Gastroesophageal sphincter (tissue), 4 donors: ENCODE measurements at regions not wholly inside any gene's neighbourhood (a gene's known extent, or its start where the extent isn't known, plus 50 kb on each side); places are given as distances from the start of the nearest gene placed in this dataset.

ENCODE experiments used
- ATAC-seq: fragments of 150-250 bp; one replicate; pipeline ENCODE4 v1.9.1; 2016; ENCODE audit warnings: mild to moderate bottlenecking, moderate library complexity
- H3K27ac ChIP-seq, 4 donors: fragments of 200-600 bp; sonication (generic) in 3 of 4; 1 replicate in 3 of 4; 2 replicates in 1 of 4; pipeline ENCODE4 v1.5.1; 2016 to 2019
- H3K27me3 ChIP-seq: fragments of 200-600 bp; sonication (generic); one replicate; pipeline ENCODE4 v1.5.1; 2019
- H3K36me3 ChIP-seq, 2 donors: fragments of 200-600 bp; sonication (generic); one replicate each; pipeline ENCODE4 v1.5.1; 2019; ENCODE audit warnings: control low read depth in 1 of 2
- H3K4me1 ChIP-seq, 3 donors: fragments of 200-600 bp; sonication (generic); 1 replicate in 2 of 3; 2 replicates in 1 of 3; pipeline ENCODE4 v1.5.1; 2016 to 2019; ENCODE audit warnings: control low read depth in 2 of 3
- H3K4me3 ChIP-seq, 2 donors: fragments of 200-600 bp; sonication (generic); one replicate each; pipeline ENCODE4 v1.5.1; 2019; ENCODE audit warnings: mild to moderate bottlenecking in 1 of 2, moderate library complexity in 1 of 2
- H3K9me3 ChIP-seq, 3 donors: fragments of 200-600 bp; sonication (generic); one replicate each; pipeline ENCODE4 v1.5.1; 2017 to 2019; ENCODE audit warnings: control low read depth in 2 of 3
- CTCF ChIP-seq, 4 experiments: fragments of 200-600 bp in 2 of 4; fragments of 450-650 bp in 2 of 4; sonication (generic) in 1 of 4; IDR thresholded peaks; one replicate each; pipeline ENCODE4 v1.5.1; 2017 to 2019; ENCODE audit warnings: antibody characterized with exemption in 4 of 4, mild to moderate bottlenecking in 2 of 4, moderate library complexity in 2 of 4
- EP300 ChIP-seq: sonication (generic); formaldehyde crosslinking; IDR thresholded peaks from one replicate; pipeline ENCODE4 v1.6.1; 2017; ENCODE audit warnings: antibody characterized with exemption, mild to moderate bottlenecking
- POLR2A ChIP-seq, 2 donors: fragments of 450-650 bp; IDR thresholded peaks; one replicate each; pipeline ENCODE4 v1.6.1; 2017; ENCODE audit warnings: antibody characterized with exemption in 2 of 2, mild to moderate bottlenecking in 2 of 2, moderate library complexity in 1 of 2
- POLR2AphosphoS5 ChIP-seq: sonication (generic); formaldehyde crosslinking; IDR thresholded peaks from one replicate; pipeline ENCODE4 v1.6.1; 2017; ENCODE audit warnings: antibody characterized with exemption
- WGBS, 2 donors: methylation state at CpG; one replicate each; pipeline ENCODE4 v1.1.5; 2018; ENCODE audit warnings: low coverage in 1 of 2; 5-methylcytosine and 5-hydroxymethylcytosine counted together

GRCh38 chr7:88522771-88523293, 216.1 kb upstream of the STEAP4 start:
- Histone ChIP-seq H3K27me3 (no peaks in the 10 kb centered on the region), H3K36me3 (no peaks in the 10 kb centered on the region), H3K4me1 (no peaks in the 10 kb centered on the region), H3K27ac (no peak overlapping the region), H3K4me3 (no peak overlapping the region), H3K9me3 (no peaks in the 10 kb centered on the region)
- WGBS, 2 donors, result 52 to 64% methylated on average over 2 of the region's 2 CpGs
- ATAC-seq, result no peak
- TF ChIP-seq EP300, result no peak
- TF ChIP-seq CTCF (IDR thresholded peaks at IDR 0.05), result no peak
- TF ChIP-seq POLR2AphosphoS5, result no peak
- TF ChIP-seq POLR2A (IDR thresholded peaks at IDR 0.05), result no peak

DNA sequence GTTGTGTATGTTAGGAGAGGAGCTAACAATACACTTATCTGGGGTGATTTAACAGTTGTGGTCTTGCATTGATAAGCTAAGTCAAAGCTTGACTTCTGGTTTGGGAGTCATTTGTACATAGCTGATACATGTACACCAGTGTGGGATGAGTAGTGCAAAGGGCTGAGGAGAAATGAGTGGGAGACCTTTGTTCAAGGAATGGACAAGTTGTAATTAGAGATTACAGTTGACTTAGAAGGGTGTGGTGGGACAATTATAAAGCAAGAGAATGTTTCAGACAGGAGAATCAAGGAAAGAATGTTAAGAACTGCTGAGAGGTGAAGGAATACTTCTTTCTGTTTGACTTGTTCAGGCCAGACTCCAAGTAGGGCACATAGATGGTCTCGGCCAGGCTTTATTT, 209.7 kb upstream of the STEAP4 start:
- H3K27ac ChIP-seq, result no peak overlapping the region
- no peaks in the 10 kb centered on the region for H3K27me3 ChIP-seq
- no peaks in the 10 kb centered on the region for H3K36me3 ChIP-seq
- WGBS, 2 donors, result 83 to 100% methylated on average over 1 of the region's 1 CpG
- H3K4me1 ChIP-seq, result no peaks in the 10 kb centered on the region
- no peaks in the 10 kb centered on the region for H3K9me3 ChIP-seq
- TF ChIP-seq EP300 (no peak), POLR2AphosphoS5 (no peak)
- no peak for ATAC-seq
- H3K4me3 ChIP-seq, result no peak overlapping the region

- Histone ChIP-seq H3K36me3 (no peaks in the 10 kb centered on the region), H3K4me3 (no peak overlapping the region), H3K27ac (no peak overlapping the region), H3K9me3 (peaks cover 0 to 5% (median 0%) of the 10 kb centered on the region in 3 donors), H3K27me3 (no peaks in the 10 kb centered on the region), H3K4me1 (no peaks in the 10 kb centered on the region)
- WGBS, 2 donors, result 67 to 69% methylated on average over 1 of the region's 1 CpG
- TF ChIP-seq CTCF (IDR thresholded peaks at IDR 0.05) (no peak), EP300 (no peak), POLR2AphosphoS5 (no peak), POLR2A (IDR thresholded peaks at IDR 0.05) (no peak)
- no peak for ATAC-seq
These were observed 208.6 kb upstream of the STEAP4 start for GRCh38 chr7:88515301-88515700.

- no peak for ATAC-seq
- Histone ChIP-seq H3K4me1 (no peaks in the 10 kb centered on the region), H3K4me3 (no peak overlapping the region), H3K27ac (no peak overlapping the region), H3K36me3 (no peaks in the 10 kb centered on the region), H3K27me3 (no peaks in the 10 kb centered on the region), H3K9me3 (peaks cover 0 to 5% (median 0%) of the 10 kb centered on the region in 3 donors)
- TF ChIP-seq EP300 (no peak), POLR2AphosphoS5 (no peak), CTCF (IDR thresholded peaks at IDR 0.05) (no peak), POLR2A (IDR thresholded peaks at IDR 0.05) (no peak)
These were observed 202.6 kb upstream of the STEAP4 start for GRCh38 chr7:88509341-88509740.

DNA sequence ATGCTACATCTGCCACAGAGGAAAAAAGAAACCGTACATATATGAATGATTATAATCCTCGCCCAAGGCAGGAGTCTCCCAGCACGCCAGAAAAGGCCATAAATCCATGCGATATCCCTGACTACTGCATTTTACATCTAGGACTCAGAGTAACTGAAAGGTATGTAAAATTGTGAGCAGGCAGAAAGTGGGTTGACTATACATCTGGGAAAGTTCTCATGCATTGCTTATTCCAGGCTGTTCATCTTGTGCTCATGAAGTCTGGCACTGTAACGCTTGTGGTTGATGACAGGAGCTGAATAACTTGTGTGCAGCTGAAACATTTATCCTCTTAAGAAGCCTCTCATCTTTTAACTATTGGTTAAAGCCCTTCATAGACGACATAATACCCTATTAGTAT, 193.4 kb upstream of the STEAP4 start:
- 13 to 64% methylated on average over 4 to 6 of the region's 6 CpGs for WGBS, 2 donors
- H3K4me3 ChIP-seq, result no peak overlapping the region
- no peaks in the 10 kb centered on the region for H3K36me3 ChIP-seq
- ATAC-seq, result no peak
- H3K27ac ChIP-seq, result no peak overlapping the region
- H3K4me1 ChIP-seq, result no peaks in the 10 kb centered on the region
- H3K27me3 ChIP-seq, result no peaks in the 10 kb centered on the region
- TF ChIP-seq CTCF (IDR thresholded peaks at IDR 0.05) (no peak), POLR2A (IDR thresholded peaks at IDR 0.05) (no peak), EP300 (no peak), POLR2AphosphoS5 (no peak)
- H3K9me3 ChIP-seq, result no peaks in the 10 kb centered on the region
